ENCODE measurements at regions not wholly inside any gene's neighbourhood (a gene's known extent, or its start where the extent isn't known, plus 50 kb on each side); places are given as distances from the start of the nearest gene placed in this dataset.

DNA sequence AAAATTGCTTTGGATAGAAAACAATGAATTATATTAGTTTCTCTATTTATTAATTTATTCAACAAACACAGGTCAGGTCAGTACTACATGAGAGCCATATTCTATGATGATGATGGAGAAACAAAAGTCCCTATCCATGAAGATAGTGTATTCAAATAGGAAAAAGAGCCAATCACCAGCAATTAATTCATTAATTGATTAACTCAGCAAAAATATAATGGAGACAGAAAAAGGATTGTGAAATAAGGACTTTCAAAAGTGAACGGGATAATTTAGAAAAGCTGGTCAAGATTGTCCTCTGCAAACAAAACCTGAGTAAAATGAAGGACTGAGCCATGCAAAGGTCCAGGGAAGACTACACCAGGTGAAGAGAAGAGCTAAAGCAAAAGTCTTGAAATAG, 1517.7 kb upstream of the CDH8 start:
- DNase-seq (no peak), ATAC-seq (no peak)
- Histone ChIP-seq H3K9me3 (ENCODE audit: control insufficient read depth, low read length) (no peaks in the 10 kb centered on the region), H3K4me1 (ENCODE audit: control insufficient read depth, insufficient read depth, low read length) (no peaks in the 10 kb centered on the region), H3K4me3 (ENCODE audit: low read length) (no peak overlapping the region), H3K27ac (ENCODE audit: low read length) (no peak overlapping the region), H3K27me3 (ENCODE audit: control insufficient read depth, insufficient read depth) (no peaks in the 10 kb centered on the region)
- 93% methylated on average over 1 of the region's 1 CpG for WGBS
- intact Hi-C loops (cut with DNase I): no loop called here

DNA sequence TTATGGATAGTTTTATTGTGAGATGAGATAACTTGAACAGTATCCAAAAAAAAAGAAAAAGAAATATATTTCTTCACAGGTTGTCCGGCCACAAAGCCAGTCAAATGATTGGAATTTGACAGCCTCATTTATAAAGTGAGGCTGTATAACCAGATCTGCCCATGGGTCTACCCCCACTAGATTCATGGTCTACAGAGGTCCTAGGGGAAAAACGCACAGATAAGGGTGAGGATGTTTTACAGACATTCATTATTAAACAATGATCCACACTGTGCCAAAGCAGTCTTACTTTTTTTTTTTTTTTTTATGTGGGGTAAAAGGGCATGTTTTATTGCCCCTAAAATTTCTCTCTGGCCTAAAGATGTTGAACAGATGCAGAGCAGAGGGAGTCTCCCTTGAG, 1503.0 kb upstream of the CDH8 start:
- WGBS: 74% methylated on average over 2 of the region's 2 CpGs
- H3K4me3 ChIP-seq (ENCODE audit: low read length): no peak overlapping the region
- H3K27ac ChIP-seq (ENCODE audit: low read length): no peak overlapping the region
- ATAC-seq: no peak
- intact Hi-C loops (cut with DNase I): loop anchor here in 1 of 4 donors (10.0 kb wide), 1 partner anchor 76 kb away; no protein-coding TSS in a partner anchor
- no peak for DNase-seq
- no peaks in the 10 kb centered on the region for H3K27me3 ChIP-seq (ENCODE audit: control insufficient read depth, insufficient read depth)
- no peaks in the 10 kb centered on the region for H3K9me3 ChIP-seq (ENCODE audit: control insufficient read depth, low read length)
- no peaks in the 10 kb centered on the region for H3K4me1 ChIP-seq (ENCODE audit: control insufficient read depth, insufficient read depth, low read length)

- Histone ChIP-seq H3K27ac (ENCODE audit: low read length) (no peak overlapping the region), H3K4me1 (ENCODE audit: control insufficient read depth, insufficient read depth, low read length) (no peaks in the 10 kb centered on the region), H3K9me3 (ENCODE audit: control insufficient read depth, low read length) (no peaks in the 10 kb centered on the region), H3K27me3 (ENCODE audit: control insufficient read depth, insufficient read depth) (no peaks in the 10 kb centered on the region), H3K4me3 (ENCODE audit: low read length) (no peak overlapping the region)
- DNase-seq: peak in 2 of 3 donors; percentile 8 to 21
- 47% methylated on average over 4 of the region's 4 CpGs for WGBS
- peak; percentile 48 to 65 for ATAC-seq
- intact Hi-C loops (cut with DNase I): loop anchor here in 1 of 4 donors (10.0 kb wide), 1 partner anchor 84 kb away; no protein-coding TSS in a partner anchor
Observed at GRCh38 chr16:63530974-63531373, 1494.7 kb upstream of the CDH8 start.

DNA sequence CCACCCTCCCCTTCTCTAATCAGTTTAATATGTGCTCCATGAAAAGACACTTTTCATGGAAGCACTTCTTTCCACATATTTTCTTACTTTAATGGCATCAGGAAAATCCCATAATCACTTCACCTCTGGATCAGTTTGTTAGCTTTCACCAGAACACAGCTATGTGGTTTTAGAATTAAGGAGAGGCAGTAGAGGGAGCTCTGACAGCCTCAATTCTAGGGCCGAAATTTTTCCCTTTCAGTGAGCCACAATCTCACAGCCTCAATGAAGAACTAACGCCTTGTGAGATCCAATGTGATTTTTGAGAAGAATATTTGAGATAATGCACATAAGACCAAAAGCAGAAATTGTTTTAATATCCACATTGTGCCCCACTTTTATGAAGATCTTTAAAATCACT, 1494.0 kb upstream of the CDH8 start:
- ATAC-seq: no peak

GRCh38 chr16:63527404-63527803, 1491.2 kb upstream of the CDH8 start:
- no peaks in the 10 kb centered on the region for H3K9me3 ChIP-seq (ENCODE audit: control insufficient read depth, low read length)
- ATAC-seq (no peak), DNase-seq (no peak)
- intact Hi-C loops (cut with DNase I): no loop called here
- WGBS: 81% methylated on average over 3 of the region's 3 CpGs
- no peaks in the 10 kb centered on the region for H3K27me3 ChIP-seq (ENCODE audit: control insufficient read depth, insufficient read depth)
- no peaks in the 10 kb centered on the region for H3K4me1 ChIP-seq (ENCODE audit: control insufficient read depth, insufficient read depth, low read length)
- H3K27ac ChIP-seq (ENCODE audit: low read length): no peak overlapping the region
- no peak overlapping the region for H3K4me3 ChIP-seq (ENCODE audit: low read length)

More for the DNA sequence above, 1494.0 kb upstream of the CDH8 start:
- H3K9me3 ChIP-seq (ENCODE audit: control insufficient read depth, low read length): no peaks in the 10 kb centered on the region
- H3K27ac ChIP-seq (ENCODE audit: low read length): no peak overlapping the region
- H3K4me1 ChIP-seq (ENCODE audit: control insufficient read depth, insufficient read depth, low read length): no peaks in the 10 kb centered on the region
- H3K27me3 ChIP-seq (ENCODE audit: control insufficient read depth, insufficient read depth): no peaks in the 10 kb centered on the region
- WGBS: 30% methylated on average over 2 of the region's 2 CpGs
- no peak overlapping the region for H3K4me3 ChIP-seq (ENCODE audit: low read length)
- DNase-seq: no peak
- intact Hi-C loops (cut with DNase I): loop anchor here in 1 of 4 donors (10.0 kb wide), 1 partner anchor 85 kb away; no protein-coding TSS in a partner anchor

DNA sequence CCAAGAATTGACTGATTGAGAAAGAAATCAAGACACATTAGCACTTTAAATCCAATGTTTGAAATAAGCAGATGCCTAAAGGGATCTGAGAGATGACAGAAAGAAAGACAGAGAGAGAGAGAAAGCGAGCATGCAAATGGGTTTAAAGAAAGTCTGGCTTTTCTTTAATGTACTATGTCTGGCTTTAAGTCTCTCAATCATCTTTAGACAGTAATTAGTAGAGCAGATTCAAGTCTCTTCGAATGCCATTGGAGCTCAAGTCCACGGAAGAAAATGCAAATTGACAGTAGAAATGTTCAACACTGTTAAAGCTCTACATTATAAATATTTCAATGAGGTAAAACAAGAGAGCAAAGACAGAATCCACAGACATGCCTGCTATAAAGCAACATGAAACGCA, 1480.2 kb upstream of the CDH8 start:
- Histone ChIP-seq H3K9me3 (ENCODE audit: control insufficient read depth, low read length) (no peaks in the 10 kb centered on the region), H3K27ac (ENCODE audit: low read length) (no peak overlapping the region), H3K4me3 (ENCODE audit: low read length) (no peak overlapping the region), H3K4me1 (ENCODE audit: control insufficient read depth, insufficient read depth, low read length) (no peaks in the 10 kb centered on the region), H3K27me3 (ENCODE audit: control insufficient read depth, insufficient read depth) (no peaks in the 10 kb centered on the region)
- 82% methylated on average over 4 of the region's 4 CpGs for WGBS
- DNase-seq (no peak), ATAC-seq (no peak)
- intact Hi-C loops (cut with DNase I): no loop called here

- Histone ChIP-seq H3K27ac (ENCODE audit: low read length) (no peak overlapping the region), H3K4me1 (ENCODE audit: control insufficient read depth, insufficient read depth, low read length) (no peaks in the 10 kb centered on the region), H3K9me3 (ENCODE audit: control insufficient read depth, low read length) (no peaks in the 10 kb centered on the region), H3K27me3 (ENCODE audit: control insufficient read depth, insufficient read depth) (no peaks in the 10 kb centered on the region), H3K4me3 (ENCODE audit: low read length) (no peak overlapping the region)
- ATAC-seq: no peak
- intact Hi-C loops (cut with DNase I): no loop called here
- DNase-seq: no peak
- WGBS: 46% methylated on average over 1 of the region's 1 CpG
Observed at GRCh38 chr16:63512910-63513309, 1476.7 kb upstream of the CDH8 start.

DNA sequence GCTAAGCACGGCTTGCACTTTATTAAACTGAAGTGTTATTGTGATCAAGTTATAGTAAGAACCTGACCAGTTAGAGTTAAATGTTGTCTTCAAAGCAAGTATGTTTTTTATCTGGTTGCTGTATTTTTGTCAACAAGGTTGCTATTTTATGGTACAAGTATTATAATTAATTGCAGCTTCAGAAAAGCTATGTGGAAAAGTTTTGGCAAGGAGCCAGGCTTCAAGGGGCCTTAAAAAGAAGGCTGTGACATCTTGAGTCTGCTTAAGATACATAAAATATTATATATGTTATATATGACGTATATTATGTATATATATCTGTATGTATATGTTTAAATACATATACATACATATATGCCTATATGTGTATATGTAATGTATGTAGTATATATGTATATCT, 1461.2 kb upstream of the CDH8 start:
- DNase-seq (no peak), ATAC-seq (no peak)
- 81% methylated on average over 2 of the region's 2 CpGs for WGBS
- H3K9me3 ChIP-seq (ENCODE audit: control insufficient read depth, low read length): no peaks in the 10 kb centered on the region
- H3K27me3 ChIP-seq (ENCODE audit: control insufficient read depth, insufficient read depth): no peaks in the 10 kb centered on the region
- no peak overlapping the region for H3K27ac ChIP-seq (ENCODE audit: low read length)
- H3K4me3 ChIP-seq (ENCODE audit: low read length): no peak overlapping the region
- H3K4me1 ChIP-seq (ENCODE audit: control insufficient read depth, insufficient read depth, low read length): no peaks in the 10 kb centered on the region
- intact Hi-C loops (cut with DNase I): no loop called here

- Histone ChIP-seq H3K9me3 (ENCODE audit: control insufficient read depth, low read length) (no peaks in the 10 kb centered on the region), H3K27ac (ENCODE audit: low read length) (no peak overlapping the region), H3K4me3 (ENCODE audit: low read length) (no peak overlapping the region), H3K4me1 (ENCODE audit: control insufficient read depth, insufficient read depth, low read length) (no peaks in the 10 kb centered on the region), H3K27me3 (ENCODE audit: control insufficient read depth, insufficient read depth) (no peaks in the 10 kb centered on the region)
- intact Hi-C loops (cut with DNase I): no loop called here
- DNase-seq (no peak), ATAC-seq (no peak)
- WGBS: 22% methylated on average over 1 of the region's 1 CpG
Observed at GRCh38 chr16:63496282-63496681, 1460.0 kb upstream of the CDH8 start.

GRCh38 chr16:63488955-63489354, 1452.7 kb upstream of the CDH8 start:
- Histone ChIP-seq H3K27me3 (ENCODE audit: control insufficient read depth, insufficient read depth) (no peaks in the 10 kb centered on the region), H3K4me1 (ENCODE audit: control insufficient read depth, insufficient read depth, low read length) (no peaks in the 10 kb centered on the region), H3K4me3 (ENCODE audit: low read length) (no peak overlapping the region), H3K9me3 (ENCODE audit: control insufficient read depth, low read length) (no peaks in the 10 kb centered on the region), H3K27ac (ENCODE audit: low read length) (no peak overlapping the region)
- no peak for DNase-seq
- intact Hi-C loops (cut with DNase I): no loop called here
- ATAC-seq: no peak

DNA sequence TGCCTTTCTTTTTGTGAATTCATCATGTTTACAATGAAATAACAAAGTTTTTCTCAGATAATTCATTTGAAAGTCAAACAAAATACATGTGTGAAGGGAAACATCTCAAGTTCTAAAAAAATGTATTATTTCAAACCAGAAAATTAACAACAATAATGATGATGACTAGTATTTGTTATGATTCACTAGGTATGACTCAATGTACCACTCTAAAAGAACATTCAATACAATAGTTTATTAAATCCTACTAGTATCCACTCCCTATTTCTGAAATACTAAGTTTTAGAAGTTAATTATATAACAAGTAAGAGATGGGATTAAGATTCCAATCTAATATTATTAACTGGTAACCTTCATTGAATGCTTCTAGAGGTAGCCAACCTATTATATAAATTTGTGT, 1444.8 kb upstream of the CDH8 start:
- H3K27me3 ChIP-seq (ENCODE audit: control insufficient read depth, insufficient read depth): no peaks in the 10 kb centered on the region
- H3K4me1 ChIP-seq (ENCODE audit: control insufficient read depth, insufficient read depth, low read length): peaks cover 2% of the 10 kb centered on the region
- intact Hi-C loops (cut with DNase I): no loop called here
- H3K9me3 ChIP-seq (ENCODE audit: control insufficient read depth, low read length): no peaks in the 10 kb centered on the region
- DNase-seq (no peak), ATAC-seq (no peak)
- no peak overlapping the region for H3K27ac ChIP-seq (ENCODE audit: low read length)
- H3K4me3 ChIP-seq (ENCODE audit: low read length): no peak overlapping the region

DNA sequence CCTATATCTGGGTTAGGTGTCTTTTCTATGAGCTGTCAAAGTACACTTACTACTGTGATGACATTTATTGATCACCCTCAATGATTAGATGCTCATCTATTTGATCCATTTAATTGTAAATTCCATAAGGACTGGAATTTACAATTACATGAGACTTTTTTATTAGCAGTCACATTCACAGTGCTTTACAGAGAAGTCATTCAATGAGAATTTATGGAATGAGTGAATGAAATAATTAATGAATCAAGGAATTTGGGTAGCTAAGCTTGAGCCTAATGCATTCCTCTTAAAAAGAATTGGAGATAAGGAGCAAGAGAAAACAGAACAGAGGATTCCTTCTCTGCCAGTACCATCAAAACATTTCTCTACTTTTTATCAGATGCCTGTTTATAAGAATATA, 1437.5 kb upstream of the CDH8 start:
- no peaks in the 10 kb centered on the region for H3K4me1 ChIP-seq (ENCODE audit: control insufficient read depth, insufficient read depth, low read length)
- no peak overlapping the region for H3K4me3 ChIP-seq (ENCODE audit: low read length)
- intact Hi-C loops (cut with DNase I): no loop called here
- no peaks in the 10 kb centered on the region for H3K27me3 ChIP-seq (ENCODE audit: control insufficient read depth, insufficient read depth)
- no peak overlapping the region for H3K27ac ChIP-seq (ENCODE audit: low read length)
- ATAC-seq (no peak), DNase-seq (no peak)
- H3K9me3 ChIP-seq (ENCODE audit: control insufficient read depth, low read length): no peaks in the 10 kb centered on the region

Data from right cardiac atrium (tissue), 5 donors.